HCT116 (cell line): ENCODE measurements at regions not wholly inside any gene's neighbourhood (a gene's known extent, or its start where the extent isn't known, plus 50 kb on each side); places are given as distances from the start of the nearest gene placed in this dataset.

ENCODE experiments used
- ATAC-seq: fragments of 200-7000 bp; cut with Tn5 transposase; 2 replicates; pipeline ENCODE4 v1.9.1; 2020; ENCODE audit warnings: mild to moderate bottlenecking, moderate library complexity
- BruUV-seq: library from RNA; stranded (reverse); fragments of 400-500 nt; replicated peaks from 2 replicates; lab custom pipeline; 2021; lab: Mats Ljungman, UMichigan
- CTCF ChIA-PET: fragments of 300-600 bp; sonication (Branson Sonifier 250); formaldehyde crosslinking; loops from one replicate; lab custom pipeline; 2021; ENCODE audit warnings: antibody characterized with exemption; lab: Charles Lee
- POLR2A ChIA-PET: fragments of 300-600, 350-600 bp; sonication (Branson Sonifier 250); formaldehyde crosslinking; loops from one replicate; lab custom pipeline; 2021; ENCODE audit warnings: antibody characterized with exemption; lab: Charles Lee
- RAD21 ChIA-PET, 2 experiments: fragments of 300-600 bp; sonication (Branson Sonifier 250); formaldehyde crosslinking; loops; one replicate each; lab custom pipeline; 2023; ENCODE audit warnings: low total read pairs in 2 of 2; ENCODE audit not compliant: uncharacterized antibody in 2 of 2, unreplicated experiment in 2 of 2, low non-redundant PET in 1 of 2; lab: Charles Lee
- DNase-seq: peaks from one replicate; pipeline ENCODE4 v3.0.0-alpha.2; 2010; ENCODE audit warnings: low read depth, low spot score
- H2AFZ ChIP-seq: fragments of 200-600 bp; shearing (Covaris generic), sonication (generic); 2 replicates; pipeline ENCODE4 v1.6.1; 2017; ENCODE audit warnings: low read depth, mixed run types, mixed read lengths, antibody characterized with exemption, low read length; ENCODE audit not compliant: poor library complexity, severe bottlenecking
- H3K27ac ChIP-seq: 2 replicates; pipeline ENCODE4 v1.5.1; 2012; ENCODE audit warnings: low read depth, low read length
- H3K27me3 ChIP-seq: fragments of 200-600 bp; sonication (generic); 2 replicates; pipeline ENCODE4 v1.6.1; 2016; ENCODE audit warnings: mixed run types, low read length, mixed read lengths; ENCODE audit not compliant: insufficient read depth
- H3K36me3 ChIP-seq, 2 experiments: fragments of 200-500 bp in 1 of 2; fragments of 200-600 bp in 1 of 2; sonication (Bioruptor generic) in 1 of 2; sonication (generic) in 1 of 2; 2 replicates each; pipeline versions ENCODE4 v1.5.1 to v1.6.1; 2014 to 2016; ENCODE audit warnings: low read length in 2 of 2, inconsistent platforms in 1 of 2, mixed read lengths in 1 of 2, mixed run types in 1 of 2; ENCODE audit not compliant: insufficient read depth in 2 of 2, control insufficient read depth in 1 of 2
- H3K4me1 ChIP-seq, 2 experiments: fragments of 200-600 bp in 1 of 2; sonication (generic) in 1 of 2; 2 replicates each; pipeline versions ENCODE4 v1.5.1 to v1.6.1; 2012 to 2017; ENCODE audit warnings: low read length in 2 of 2, inconsistent platforms in 1 of 2, mild to moderate bottlenecking in 1 of 2, mixed read lengths in 1 of 2, mixed run types in 1 of 2, moderate library complexity in 1 of 2; ENCODE audit not compliant: insufficient read depth in 2 of 2, control insufficient read depth in 1 of 2
- H3K4me2 ChIP-seq: fragments of 200-600 bp; sonication (generic); 2 replicates; pipeline ENCODE4 v1.6.1; 2017; ENCODE audit warnings: mixed run types, low read length, mixed read lengths
- H3K4me3 ChIP-seq, 2 experiments: fragments of 200-600 bp in 1 of 2; sonication (generic) in 1 of 2; replicated peaks in 1 of 2; 2 replicates each; pipeline ENCODE4 v1.5.1; 2011 to 2016; ENCODE audit warnings: low read length in 2 of 2, control low read depth in 1 of 2, low read depth in 1 of 2, mild to moderate bottlenecking in 1 of 2, mixed read lengths in 1 of 2, mixed run types in 1 of 2
- H3K79me2 ChIP-seq: fragments of 200-600 bp; sonication (generic); 2 replicates; pipeline ENCODE4 v1.6.1; 2017; ENCODE audit warnings: mild to moderate bottlenecking, mixed run types, low read length, moderate library complexity, mixed read lengths; ENCODE audit not compliant: insufficient read depth
- H3K9ac ChIP-seq: fragments of 200-600 bp; sonication (generic); 2 replicates; pipeline ENCODE4 v1.6.1; 2016; ENCODE audit warnings: low read length, mixed read lengths
- H3K9me2 ChIP-seq: fragments of 200-600 bp; sonication (generic), shearing (Covaris generic); 2 replicates; pipeline ENCODE4 v1.6.1; 2017; ENCODE audit warnings: mixed run types, mild to moderate bottlenecking, moderate library complexity; ENCODE audit not compliant: insufficient read depth
- H3K9me3 ChIP-seq, 2 experiments: fragments of 200-500 bp in 1 of 2; fragments of 200-600 bp in 1 of 2; sonication (Bioruptor generic) in 1 of 2; sonication (generic) in 1 of 2; 2 replicates each; pipeline ENCODE4 v1.6.1; 2014 to 2017; ENCODE audit warnings: low read length in 2 of 2, mixed read lengths in 2 of 2, inconsistent platforms in 1 of 2, low read depth in 1 of 2, mild to moderate bottlenecking in 1 of 2, mixed run types in 1 of 2, moderate library complexity in 1 of 2; ENCODE audit not compliant: control insufficient read depth in 1 of 2, insufficient read depth in 1 of 2
- H4K20me1 ChIP-seq: fragments of 200-600 bp; sonication (generic), shearing (Covaris generic); 2 replicates; pipeline ENCODE4 v1.6.1; 2017; ENCODE audit warnings: mixed run types, mild to moderate bottlenecking, moderate library complexity; ENCODE audit not compliant: insufficient read depth
- ATF3 ChIP-seq: IDR thresholded peaks from 2 replicates; pipeline ENCODE4 v1.6.1; 2012
- CBX3 ChIP-seq: IDR thresholded peaks from 2 replicates; pipeline ENCODE4 v1.6.1; 2012; ENCODE audit warnings: low read depth
- ELF1 ChIP-seq: IDR thresholded peaks from 2 replicates; pipeline ENCODE4 v1.6.1; 2012; ENCODE audit warnings: low read depth, borderline replicate concordance
- EZH2 ChIP-seq: fragments of 200-600 bp; sonication (generic); IDR thresholded peaks from 2 replicates; pipeline ENCODE4 v1.6.1; 2017; ENCODE audit warnings: antibody characterized with exemption, mixed run types
- EZH2phosphoT487 ChIP-seq: fragments of 200-600 bp; IDR thresholded peaks from 2 replicates; pipeline ENCODE4 v1.6.1; 2018; ENCODE audit warnings: antibody characterized with exemption, borderline replicate concordance
- FOSL1 ChIP-seq: IDR thresholded peaks from 2 replicates; pipeline ENCODE4 v1.6.1; 2012; ENCODE audit warnings: low read depth
- JUND ChIP-seq: IDR thresholded peaks from 2 replicates; pipeline ENCODE4 v1.6.1; 2012
- MAX ChIP-seq: IDR thresholded peaks from 2 replicates; pipeline ENCODE4 v1.6.1; 2012
- POLR2AphosphoS5 ChIP-seq: IDR thresholded peaks from 2 replicates; pipeline ENCODE4 v1.6.1; 2011; ENCODE audit warnings: mild to moderate bottlenecking, low read depth, low read length, moderate library complexity
- RAD21 ChIP-seq: IDR thresholded peaks from 2 replicates; pipeline ENCODE4 v1.6.1; 2012; ENCODE audit warnings: low read depth, mild to moderate bottlenecking
- SIN3A ChIP-seq: IDR thresholded peaks from 2 replicates; pipeline ENCODE4 v1.6.1; 2012; ENCODE audit warnings: low read depth
- SP1 ChIP-seq: IDR thresholded peaks from 2 replicates; pipeline ENCODE4 v1.6.1; 2012; ENCODE audit warnings: low read depth
- SRF ChIP-seq: IDR thresholded peaks from 2 replicates; pipeline ENCODE4 v1.6.1; 2012; ENCODE audit warnings: low read depth
- TCF7L2 ChIP-seq: IDR thresholded peaks from 2 replicates; pipeline ENCODE4 v1.7.0; 2011; ENCODE audit warnings: borderline replicate concordance, inconsistent platforms; ENCODE audit not compliant: insufficient read depth, insufficient read length; ENCODE audit errors: extremely low read depth
- YY1 ChIP-seq: IDR thresholded peaks from 2 replicates; pipeline ENCODE4 v1.6.1; 2011; ENCODE audit warnings: low read length, low read depth, moderate library complexity, mild to moderate bottlenecking; ENCODE audit not compliant: insufficient replicate concordance; ENCODE audit errors: extremely low read depth
- ZFX ChIP-seq: fragments of 450-650 bp; IDR thresholded peaks from 2 replicates; pipeline ENCODE4 v1.6.1; 2017
- intact Hi-C: fragments of 100-400 bp; cut with micrococcal nuclease; formaldehyde crosslinking; loops from 2 replicates; pipeline ENCODE4 v1.10.0; 2022
- TF ChIP-seq, protein P1 (sequence below), 3 experiments: fragments of 200-600 bp in 1 of 3; sonication (generic) in 1 of 3; IDR thresholded peaks in 2 of 3; conservative IDR thresholded peaks in 1 of 3; 2 replicates each; pipeline ENCODE4 v1.5.1; 2012 to 2017; ENCODE audit warnings: low read depth in 2 of 3, low read length in 2 of 3, antibody characterized with exemption in 1 of 3, borderline replicate concordance in 1 of 3, control low read depth in 1 of 3, mild to moderate bottlenecking in 1 of 3, mixed read lengths in 1 of 3, mixed run types in 1 of 3, moderate library complexity in 1 of 3; ENCODE audit not compliant: insufficient read depth in 1 of 3
- TF ChIP-seq, protein P2 (sequence below): IDR thresholded peaks from 2 replicates; pipeline ENCODE4 v1.6.1; 2012; ENCODE audit warnings: low read depth

DNA sequence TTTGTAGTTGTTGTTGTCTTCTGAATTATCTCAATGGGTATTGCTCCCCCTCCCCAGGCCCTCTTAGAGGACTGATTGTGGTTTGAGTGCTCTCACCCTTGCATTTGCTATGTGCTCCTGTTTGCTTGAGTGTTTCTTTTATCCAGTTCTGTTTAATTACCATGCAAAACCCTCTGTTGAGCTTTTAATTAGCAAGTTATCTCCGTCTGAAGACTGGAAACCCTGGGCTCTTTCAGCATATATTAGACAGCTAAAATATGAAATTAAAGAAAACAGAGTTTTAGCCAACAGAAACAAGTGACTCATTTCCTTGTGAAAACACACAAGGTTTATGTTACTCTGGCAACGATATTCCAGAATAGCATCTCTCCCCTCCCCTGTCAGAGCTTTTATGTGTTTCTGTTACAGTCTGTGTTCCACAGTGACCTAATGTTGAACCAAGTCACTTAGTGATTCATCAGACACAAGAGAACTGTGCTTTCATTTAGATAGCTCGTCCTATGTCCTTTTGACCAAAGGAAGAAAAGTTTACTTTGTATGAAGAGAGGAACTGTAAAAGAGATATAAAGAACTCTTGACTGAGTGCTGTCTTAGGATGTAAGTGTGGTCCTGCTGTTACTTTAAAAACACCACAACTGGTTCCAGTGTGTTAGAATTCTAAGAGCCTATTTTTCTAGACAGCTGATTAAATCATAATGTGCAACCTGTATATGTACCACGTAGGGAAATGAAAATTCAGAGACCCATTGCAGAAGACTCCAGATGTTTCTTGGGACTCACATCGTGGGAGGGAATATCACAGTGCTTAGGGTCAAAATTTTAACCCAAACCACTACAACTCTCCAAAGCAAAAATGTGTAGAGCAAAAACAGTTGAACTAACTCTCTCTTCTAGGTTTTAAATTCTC, 172.8 kb upstream of the RBMS1 start:
- intact Hi-C loops: no loop called here
- TF ChIP-seq EZH2phosphoT487 (no peak), SIN3A (no peak), MAX (no peak), FOSL1 (peak; percentile 49; the same call in 1 of the 2 replicates), ATF3 (no peak), EZH2 (no peak), TCF7L2 (no peak), RAD21 (peak; percentile 19; the same call in 1 of the 2 replicates), JUND (peak; percentile 68), SP1 (peak; percentile 71), ZFX (no peak), ELF1 (no peak), CBX3 (peak; percentile 52; the same call in 1 of the 2 replicates), POLR2AphosphoS5 (no peak), SRF (no peak), YY1 (no peak)
- TF ChIP-seq, protein P1, sequence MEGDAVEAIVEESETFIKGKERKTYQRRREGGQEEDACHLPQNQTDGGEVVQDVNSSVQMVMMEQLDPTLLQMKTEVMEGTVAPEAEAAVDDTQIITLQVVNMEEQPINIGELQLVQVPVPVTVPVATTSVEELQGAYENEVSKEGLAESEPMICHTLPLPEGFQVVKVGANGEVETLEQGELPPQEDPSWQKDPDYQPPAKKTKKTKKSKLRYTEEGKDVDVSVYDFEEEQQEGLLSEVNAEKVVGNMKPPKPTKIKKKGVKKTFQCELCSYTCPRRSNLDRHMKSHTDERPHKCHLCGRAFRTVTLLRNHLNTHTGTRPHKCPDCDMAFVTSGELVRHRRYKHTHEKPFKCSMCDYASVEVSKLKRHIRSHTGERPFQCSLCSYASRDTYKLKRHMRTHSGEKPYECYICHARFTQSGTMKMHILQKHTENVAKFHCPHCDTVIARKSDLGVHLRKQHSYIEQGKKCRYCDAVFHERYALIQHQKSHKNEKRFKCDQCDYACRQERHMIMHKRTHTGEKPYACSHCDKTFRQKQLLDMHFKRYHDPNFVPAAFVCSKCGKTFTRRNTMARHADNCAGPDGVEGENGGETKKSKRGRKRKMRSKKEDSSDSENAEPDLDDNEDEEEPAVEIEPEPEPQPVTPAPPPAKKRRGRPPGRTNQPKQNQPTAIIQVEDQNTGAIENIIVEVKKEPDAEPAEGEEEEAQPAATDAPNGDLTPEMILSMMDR (IDR thresholded peaks at IDR 0.05 in 2 of 3, conservative IDR thresholded peaks at IDR 0.05 in 1 of 3; ENCODE audit: borderline replicate concordance in 1 of 3, insufficient read depth in 1 of 3, low read depth in 2 of 3, low read length in 2 of 3): no peak
- TF ChIP-seq, protein P2, sequence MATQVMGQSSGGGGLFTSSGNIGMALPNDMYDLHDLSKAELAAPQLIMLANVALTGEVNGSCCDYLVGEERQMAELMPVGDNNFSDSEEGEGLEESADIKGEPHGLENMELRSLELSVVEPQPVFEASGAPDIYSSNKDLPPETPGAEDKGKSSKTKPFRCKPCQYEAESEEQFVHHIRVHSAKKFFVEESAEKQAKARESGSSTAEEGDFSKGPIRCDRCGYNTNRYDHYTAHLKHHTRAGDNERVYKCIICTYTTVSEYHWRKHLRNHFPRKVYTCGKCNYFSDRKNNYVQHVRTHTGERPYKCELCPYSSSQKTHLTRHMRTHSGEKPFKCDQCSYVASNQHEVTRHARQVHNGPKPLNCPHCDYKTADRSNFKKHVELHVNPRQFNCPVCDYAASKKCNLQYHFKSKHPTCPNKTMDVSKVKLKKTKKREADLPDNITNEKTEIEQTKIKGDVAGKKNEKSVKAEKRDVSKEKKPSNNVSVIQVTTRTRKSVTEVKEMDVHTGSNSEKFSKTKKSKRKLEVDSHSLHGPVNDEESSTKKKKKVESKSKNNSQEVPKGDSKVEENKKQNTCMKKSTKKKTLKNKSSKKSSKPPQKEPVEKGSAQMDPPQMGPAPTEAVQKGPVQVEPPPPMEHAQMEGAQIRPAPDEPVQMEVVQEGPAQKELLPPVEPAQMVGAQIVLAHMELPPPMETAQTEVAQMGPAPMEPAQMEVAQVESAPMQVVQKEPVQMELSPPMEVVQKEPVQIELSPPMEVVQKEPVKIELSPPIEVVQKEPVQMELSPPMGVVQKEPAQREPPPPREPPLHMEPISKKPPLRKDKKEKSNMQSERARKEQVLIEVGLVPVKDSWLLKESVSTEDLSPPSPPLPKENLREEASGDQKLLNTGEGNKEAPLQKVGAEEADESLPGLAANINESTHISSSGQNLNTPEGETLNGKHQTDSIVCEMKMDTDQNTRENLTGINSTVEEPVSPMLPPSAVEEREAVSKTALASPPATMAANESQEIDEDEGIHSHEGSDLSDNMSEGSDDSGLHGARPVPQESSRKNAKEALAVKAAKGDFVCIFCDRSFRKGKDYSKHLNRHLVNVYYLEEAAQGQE: no peak

More for the DNA sequence above, 172.8 kb upstream of the RBMS1 start:
- ChIA-PET RAD21 (no interaction called here), POLR2A (interaction anchor here (1.0 kb wide), 1 partner anchor 253 kb away, joined by 3 read pairs; no protein-coding TSS in a partner anchor), CTCF (no interaction called here)
- no peaks in the 10 kb centered on the region for H3K9me3 ChIP-seq
- H3K9ac ChIP-seq: no peak overlapping the region
- no peaks in the 10 kb centered on the region for H3K9me2 ChIP-seq
- peak overlapping the region in 1 of 2 experiments; percentile 8; a peak in 1 of 4 replicates for H3K4me3 ChIP-seq
- ATAC-seq (peak; percentile 92), DNase-seq (peak; percentile 77)
- peak overlapping the region; percentile 67 for H2AFZ ChIP-seq
- no peaks in the 10 kb centered on the region for H3K27me3 ChIP-seq
- no peaks in the 10 kb centered on the region for H3K36me3 ChIP-seq
- no peaks in the 10 kb centered on the region for H3K79me2 ChIP-seq
- peak overlapping the region; percentile 57 for H3K4me2 ChIP-seq
- no peaks in the 10 kb centered on the region for H4K20me1 ChIP-seq
- peak overlapping the region; percentile 45 for H3K27ac ChIP-seq
- peaks cover 16 to 24% of the 10 kb centered on the region in 2 experiments; a peak in 3 of 4 replicates for H3K4me1 ChIP-seq
- BruUV-seq: no TSS peak
